Esophagus muscularis mucosa (tissue), 4 donors: ENCODE measurements at regions not wholly inside any gene's neighbourhood (a gene's known extent, or its start where the extent isn't known, plus 50 kb on each side); places are given as distances from the start of the nearest gene placed in this dataset.

Experiments
- EP300 ChIP-seq: sonication (generic); formaldehyde crosslinking; IDR thresholded peaks from one replicate; pipeline ENCODE4 v1.6.1; 2017; ENCODE audit warnings: antibody characterized with exemption
- POLR2A ChIP-seq: fragments of 450-650 bp; IDR thresholded peaks from one replicate; pipeline ENCODE4 v1.6.1; 2017; ENCODE audit warnings: antibody characterized with exemption, moderate library complexity, mild to moderate bottlenecking, low read depth
- TF ChIP-seq, protein P1 (sequence below), 3 experiments: fragments of 200-600 bp in 2 of 3; fragments of 450-650 bp in 1 of 3; sonication (generic) in 2 of 3; IDR thresholded peaks; one replicate each; pipeline ENCODE4 v1.5.1; 2017 to 2019; ENCODE audit warnings: antibody characterized with exemption in 3 of 3, mild to moderate bottlenecking in 2 of 3, moderate library complexity in 1 of 3

DNA sequence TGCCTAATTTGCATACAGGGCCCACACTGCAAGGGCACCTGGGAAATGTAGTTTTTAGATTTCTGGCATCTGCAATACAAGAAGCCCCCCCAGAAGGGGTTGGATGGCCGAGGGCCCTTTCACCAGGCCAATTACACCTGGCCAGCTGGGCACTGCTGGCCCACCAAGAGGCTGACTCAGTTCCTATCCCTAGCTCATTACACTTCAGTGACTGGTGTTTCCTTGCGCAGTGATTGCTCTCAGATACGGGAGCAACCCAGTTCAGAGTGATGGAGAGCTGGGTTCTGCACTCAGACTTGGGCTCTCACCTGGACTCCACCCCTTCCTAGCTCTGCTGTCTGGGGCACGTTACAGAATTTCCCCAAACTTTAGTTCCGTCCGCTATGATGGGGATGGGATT lies 81.1 kb upstream of the SHANK2 start:
- TF ChIP-seq, protein P1, sequence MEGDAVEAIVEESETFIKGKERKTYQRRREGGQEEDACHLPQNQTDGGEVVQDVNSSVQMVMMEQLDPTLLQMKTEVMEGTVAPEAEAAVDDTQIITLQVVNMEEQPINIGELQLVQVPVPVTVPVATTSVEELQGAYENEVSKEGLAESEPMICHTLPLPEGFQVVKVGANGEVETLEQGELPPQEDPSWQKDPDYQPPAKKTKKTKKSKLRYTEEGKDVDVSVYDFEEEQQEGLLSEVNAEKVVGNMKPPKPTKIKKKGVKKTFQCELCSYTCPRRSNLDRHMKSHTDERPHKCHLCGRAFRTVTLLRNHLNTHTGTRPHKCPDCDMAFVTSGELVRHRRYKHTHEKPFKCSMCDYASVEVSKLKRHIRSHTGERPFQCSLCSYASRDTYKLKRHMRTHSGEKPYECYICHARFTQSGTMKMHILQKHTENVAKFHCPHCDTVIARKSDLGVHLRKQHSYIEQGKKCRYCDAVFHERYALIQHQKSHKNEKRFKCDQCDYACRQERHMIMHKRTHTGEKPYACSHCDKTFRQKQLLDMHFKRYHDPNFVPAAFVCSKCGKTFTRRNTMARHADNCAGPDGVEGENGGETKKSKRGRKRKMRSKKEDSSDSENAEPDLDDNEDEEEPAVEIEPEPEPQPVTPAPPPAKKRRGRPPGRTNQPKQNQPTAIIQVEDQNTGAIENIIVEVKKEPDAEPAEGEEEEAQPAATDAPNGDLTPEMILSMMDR (IDR thresholded peaks at IDR 0.05) = no peak
- TF ChIP-seq POLR2A = no peak
- no peak for TF ChIP-seq EP300
